ENCODE measurements at regions not wholly inside any gene's neighbourhood (a gene's known extent, or its start where the extent isn't known, plus 50 kb on each side); places are given as distances from the start of the nearest gene placed in this dataset.

GRCh38 chr1:73463873-73464272, 734.1 kb downstream of the LRRIQ3 start:
- no peak for TF ChIP-seq RARB (CRISPR knock-in tag; IDR thresholded peaks at IDR 0.05)
- TF ChIP-seq ESRRG (CRISPR knock-in tag; IDR thresholded peaks at IDR 0.05) = no peak
- TF ChIP-seq ARNTL (CRISPR knock-in tag; IDR thresholded peaks at IDR 0.05; ENCODE audit: borderline replicate concordance, low read depth) = no peak
- TF ChIP-seq PATZ1 (CRISPR knock-in tag; IDR thresholded peaks at IDR 0.05; ENCODE audit: borderline replicate concordance) = no peak
- TF ChIP-seq TCF4 (CRISPR knock-in tag; IDR thresholded peaks at IDR 0.05; ENCODE audit: borderline replicate concordance) = no peak
- no peak for TF ChIP-seq BACH2 (CRISPR knock-in tag; IDR thresholded peaks at IDR 0.05; ENCODE audit: borderline replicate concordance)
